HL-60 (cell line): ENCODE measurements at regions not wholly inside any gene's neighbourhood (a gene's known extent, or its start where the extent isn't known, plus 50 kb on each side); places are given as distances from the start of the nearest gene placed in this dataset.

Experiments used
- CTCF ChIP-seq: IDR thresholded peaks from one replicate; pipeline ENCODE4 v1.5.1; 2011; ENCODE audit warnings: low read length, control low read depth, inconsistent platforms; ENCODE audit not compliant: insufficient read depth
- GABPA ChIP-seq: IDR thresholded peaks from 2 replicates; pipeline ENCODE4 v1.6.1; 2012; ENCODE audit warnings: low read depth
- POLR2AphosphoS5 ChIP-seq: IDR thresholded peaks from 2 replicates; pipeline ENCODE4 v1.6.1; 2012; ENCODE audit warnings: low read depth
- SPI1 ChIP-seq: IDR thresholded peaks from 2 replicates; pipeline ENCODE4 v1.6.1; 2012; ENCODE audit warnings: low read depth, mild to moderate bottlenecking, borderline replicate concordance
- TF ChIP-seq, protein P1 (sequence below): IDR thresholded peaks from 2 replicates; pipeline ENCODE4 v1.6.1; 2012; ENCODE audit warnings: low read depth; ENCODE audit not compliant: insufficient replicate concordance

GRCh38 chr12:86658303-86658702 lies 402.1 kb upstream of the MGAT4C start:
- TF ChIP-seq CTCF (no peak), POLR2AphosphoS5 (no peak), GABPA (no peak), SPI1 (no peak)
- TF ChIP-seq, protein P1, sequence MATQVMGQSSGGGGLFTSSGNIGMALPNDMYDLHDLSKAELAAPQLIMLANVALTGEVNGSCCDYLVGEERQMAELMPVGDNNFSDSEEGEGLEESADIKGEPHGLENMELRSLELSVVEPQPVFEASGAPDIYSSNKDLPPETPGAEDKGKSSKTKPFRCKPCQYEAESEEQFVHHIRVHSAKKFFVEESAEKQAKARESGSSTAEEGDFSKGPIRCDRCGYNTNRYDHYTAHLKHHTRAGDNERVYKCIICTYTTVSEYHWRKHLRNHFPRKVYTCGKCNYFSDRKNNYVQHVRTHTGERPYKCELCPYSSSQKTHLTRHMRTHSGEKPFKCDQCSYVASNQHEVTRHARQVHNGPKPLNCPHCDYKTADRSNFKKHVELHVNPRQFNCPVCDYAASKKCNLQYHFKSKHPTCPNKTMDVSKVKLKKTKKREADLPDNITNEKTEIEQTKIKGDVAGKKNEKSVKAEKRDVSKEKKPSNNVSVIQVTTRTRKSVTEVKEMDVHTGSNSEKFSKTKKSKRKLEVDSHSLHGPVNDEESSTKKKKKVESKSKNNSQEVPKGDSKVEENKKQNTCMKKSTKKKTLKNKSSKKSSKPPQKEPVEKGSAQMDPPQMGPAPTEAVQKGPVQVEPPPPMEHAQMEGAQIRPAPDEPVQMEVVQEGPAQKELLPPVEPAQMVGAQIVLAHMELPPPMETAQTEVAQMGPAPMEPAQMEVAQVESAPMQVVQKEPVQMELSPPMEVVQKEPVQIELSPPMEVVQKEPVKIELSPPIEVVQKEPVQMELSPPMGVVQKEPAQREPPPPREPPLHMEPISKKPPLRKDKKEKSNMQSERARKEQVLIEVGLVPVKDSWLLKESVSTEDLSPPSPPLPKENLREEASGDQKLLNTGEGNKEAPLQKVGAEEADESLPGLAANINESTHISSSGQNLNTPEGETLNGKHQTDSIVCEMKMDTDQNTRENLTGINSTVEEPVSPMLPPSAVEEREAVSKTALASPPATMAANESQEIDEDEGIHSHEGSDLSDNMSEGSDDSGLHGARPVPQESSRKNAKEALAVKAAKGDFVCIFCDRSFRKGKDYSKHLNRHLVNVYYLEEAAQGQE, result no peak
